ENCODE measurements at regions not wholly inside any gene's neighbourhood (a gene's known extent, or its start where the extent isn't known, plus 50 kb on each side); places are given as distances from the start of the nearest gene placed in this dataset.

DNA sequence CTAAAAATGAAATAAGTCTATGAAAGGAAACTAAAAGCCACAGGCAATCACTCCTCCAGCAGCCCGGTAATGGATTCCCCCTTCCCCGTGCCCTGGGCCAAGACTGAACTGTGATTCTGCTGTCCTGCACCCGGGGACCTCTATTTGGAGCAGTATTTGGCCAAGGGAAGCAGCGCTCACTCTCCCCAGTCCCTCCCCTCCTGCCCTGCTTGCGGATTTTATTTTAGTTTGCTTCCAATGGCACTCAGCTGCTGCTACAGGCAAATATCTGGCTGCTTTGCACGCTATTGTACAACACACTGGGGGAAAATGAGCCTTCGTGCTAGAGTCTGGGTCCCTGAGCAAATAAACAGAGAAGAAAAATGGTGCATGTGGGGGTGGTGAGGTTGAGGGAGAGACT, 975.7 kb upstream of the RBFOX1 start:
- Mint-ChIP-seq H3K4me3 (no peak overlapping the region), H3K4me1 (no peaks in the 10 kb centered on the region)

DNA sequence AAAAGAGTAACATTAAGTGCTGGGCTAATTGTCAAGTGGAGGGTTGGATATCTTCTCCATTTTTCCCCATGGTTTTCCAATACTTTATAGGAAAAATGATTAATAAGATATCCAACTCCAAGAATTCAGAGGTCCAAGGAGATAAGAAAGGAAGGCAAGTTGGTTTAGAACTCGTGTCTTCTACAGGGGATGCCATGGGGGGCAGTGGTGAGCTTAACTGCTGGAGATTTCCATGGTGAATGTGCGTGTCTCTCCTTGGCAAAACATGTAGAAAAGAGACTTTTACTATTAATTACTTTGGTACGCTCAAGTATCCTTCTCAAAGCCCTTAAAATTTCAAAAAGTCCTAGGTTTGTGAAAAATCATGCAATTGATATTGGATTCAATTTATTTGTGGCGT, 982.9 kb upstream of the RBFOX1 start:
- Mint-ChIP-seq H3K9me3 (no peaks in the 10 kb centered on the region), H3K27ac (ENCODE audit: unreplicated experiment) (no peak overlapping the region), H3K4me3 (no peak overlapping the region), H3K36me3 (ENCODE audit: low read depth) (no peaks in the 10 kb centered on the region), H3K4me1 (no peaks in the 10 kb centered on the region), H3K27me3 (ENCODE audit: low read depth) (peaks cover 16% of the 10 kb centered on the region)
- TF ChIP-seq, protein P1, sequence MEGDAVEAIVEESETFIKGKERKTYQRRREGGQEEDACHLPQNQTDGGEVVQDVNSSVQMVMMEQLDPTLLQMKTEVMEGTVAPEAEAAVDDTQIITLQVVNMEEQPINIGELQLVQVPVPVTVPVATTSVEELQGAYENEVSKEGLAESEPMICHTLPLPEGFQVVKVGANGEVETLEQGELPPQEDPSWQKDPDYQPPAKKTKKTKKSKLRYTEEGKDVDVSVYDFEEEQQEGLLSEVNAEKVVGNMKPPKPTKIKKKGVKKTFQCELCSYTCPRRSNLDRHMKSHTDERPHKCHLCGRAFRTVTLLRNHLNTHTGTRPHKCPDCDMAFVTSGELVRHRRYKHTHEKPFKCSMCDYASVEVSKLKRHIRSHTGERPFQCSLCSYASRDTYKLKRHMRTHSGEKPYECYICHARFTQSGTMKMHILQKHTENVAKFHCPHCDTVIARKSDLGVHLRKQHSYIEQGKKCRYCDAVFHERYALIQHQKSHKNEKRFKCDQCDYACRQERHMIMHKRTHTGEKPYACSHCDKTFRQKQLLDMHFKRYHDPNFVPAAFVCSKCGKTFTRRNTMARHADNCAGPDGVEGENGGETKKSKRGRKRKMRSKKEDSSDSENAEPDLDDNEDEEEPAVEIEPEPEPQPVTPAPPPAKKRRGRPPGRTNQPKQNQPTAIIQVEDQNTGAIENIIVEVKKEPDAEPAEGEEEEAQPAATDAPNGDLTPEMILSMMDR (conservative IDR thresholded peaks at IDR 0.05), result no peak
- DNase-seq (ENCODE audit: low read depth, low spot score), result no peak

More for the DNA sequence above, 975.7 kb upstream of the RBFOX1 start:
- Mint-ChIP-seq H3K36me3 (ENCODE audit: low read depth) (no peaks in the 10 kb centered on the region), H3K27me3 (ENCODE audit: low read depth) (peaks cover 36% of the 10 kb centered on the region), H3K9me3 (no peaks in the 10 kb centered on the region), H3K27ac (ENCODE audit: unreplicated experiment) (no peak overlapping the region)
- TF ChIP-seq, protein P1 (conservative IDR thresholded peaks at IDR 0.05), result no peak
- DNase-seq (ENCODE audit: low read depth, low spot score), result no peak

DNA sequence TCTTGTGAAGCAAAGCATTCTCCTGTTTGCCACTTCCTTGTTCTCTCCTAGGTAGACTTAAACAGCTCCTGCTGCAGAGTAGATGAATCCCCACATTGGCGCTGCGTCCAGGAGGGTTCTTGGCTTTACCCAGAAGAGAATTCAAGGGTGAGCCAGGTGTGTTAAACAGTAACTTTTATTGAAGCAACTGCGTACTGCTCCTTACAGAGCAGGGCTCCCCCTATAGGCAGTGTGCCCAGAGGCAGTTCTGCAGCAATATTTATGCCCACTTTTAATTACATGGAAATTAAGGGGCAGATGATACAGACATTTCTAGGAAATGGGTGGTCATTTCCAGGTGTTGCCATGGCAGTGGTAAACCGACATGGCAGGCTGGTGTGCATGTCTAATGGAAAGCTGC, 987.6 kb upstream of the RBFOX1 start:
- Mint-ChIP-seq H3K36me3 (ENCODE audit: low read depth) (no peaks in the 10 kb centered on the region), H3K27ac (ENCODE audit: unreplicated experiment) (no peak overlapping the region), H3K4me3 (no peak overlapping the region), H3K9me3 (peaks cover 6% of the 10 kb centered on the region), H3K27me3 (ENCODE audit: low read depth) (peaks cover 15% of the 10 kb centered on the region), H3K4me1 (peaks cover 4% of the 10 kb centered on the region)
- DNase-seq (ENCODE audit: low read depth, low spot score), result no peak
- TF ChIP-seq, protein P1 (conservative IDR thresholded peaks at IDR 0.05), result peak; percentile 24

DNA sequence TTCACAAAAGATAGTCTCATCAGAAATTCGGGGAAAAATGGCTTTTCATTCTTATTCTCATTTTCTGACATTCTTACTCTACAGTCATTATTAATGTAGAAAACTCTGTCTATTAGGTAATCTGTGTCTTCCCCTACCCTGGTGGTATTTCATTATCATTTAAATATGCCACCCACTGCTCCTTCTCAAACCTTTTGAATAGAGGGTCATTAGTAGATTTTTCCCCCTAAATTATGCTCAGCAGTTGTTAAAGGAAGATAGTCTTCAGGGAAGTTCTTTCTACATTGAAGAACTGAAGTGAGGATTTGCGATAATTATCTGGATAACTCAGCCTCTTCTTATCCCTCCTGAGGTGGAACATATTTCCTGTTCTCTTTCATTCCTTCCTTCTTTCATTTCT, 989.5 kb upstream of the RBFOX1 start:
- Mint-ChIP-seq H3K4me1 (peaks cover 4% of the 10 kb centered on the region), H3K36me3 (ENCODE audit: low read depth) (peaks cover 2% of the 10 kb centered on the region), H3K9me3 (peaks cover 7% of the 10 kb centered on the region), H3K27ac (ENCODE audit: unreplicated experiment) (no peak overlapping the region), H3K27me3 (ENCODE audit: low read depth) (peaks cover 16% of the 10 kb centered on the region), H3K4me3 (no peak overlapping the region)
- no peak for DNase-seq (ENCODE audit: low read depth, low spot score)
- TF ChIP-seq, protein P1 (conservative IDR thresholded peaks at IDR 0.05), result no peak

DNA sequence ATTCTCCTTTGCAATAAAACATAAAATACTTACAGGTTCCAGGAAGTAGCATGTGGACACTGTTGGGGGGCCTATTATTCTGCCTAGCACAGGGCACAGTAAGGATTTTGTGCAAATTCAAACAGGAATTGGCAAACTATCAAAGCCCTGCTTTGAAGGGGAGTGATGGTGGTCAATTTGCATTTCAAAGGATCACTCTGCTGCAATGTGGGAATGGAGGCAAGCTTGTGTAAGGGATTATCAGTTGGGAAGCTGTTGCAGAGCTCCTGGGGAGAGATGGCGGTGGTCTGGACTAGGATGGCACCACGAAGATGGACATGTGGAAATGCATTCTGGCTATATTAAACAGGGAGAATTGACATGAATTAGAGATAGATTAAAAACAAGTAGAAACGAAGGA, 990.7 kb upstream of the RBFOX1 start:
- Mint-ChIP-seq H3K36me3 (ENCODE audit: low read depth) (peaks cover 2% of the 10 kb centered on the region), H3K4me1 (peaks cover 4% of the 10 kb centered on the region), H3K9me3 (peaks cover 7% of the 10 kb centered on the region), H3K27ac (ENCODE audit: unreplicated experiment) (no peak overlapping the region), H3K27me3 (ENCODE audit: low read depth) (peaks cover 14% of the 10 kb centered on the region), H3K4me3 (no peak overlapping the region)
- TF ChIP-seq, protein P1 (conservative IDR thresholded peaks at IDR 0.05), result no peak
- no peak for DNase-seq (ENCODE audit: low read depth, low spot score)

DNA sequence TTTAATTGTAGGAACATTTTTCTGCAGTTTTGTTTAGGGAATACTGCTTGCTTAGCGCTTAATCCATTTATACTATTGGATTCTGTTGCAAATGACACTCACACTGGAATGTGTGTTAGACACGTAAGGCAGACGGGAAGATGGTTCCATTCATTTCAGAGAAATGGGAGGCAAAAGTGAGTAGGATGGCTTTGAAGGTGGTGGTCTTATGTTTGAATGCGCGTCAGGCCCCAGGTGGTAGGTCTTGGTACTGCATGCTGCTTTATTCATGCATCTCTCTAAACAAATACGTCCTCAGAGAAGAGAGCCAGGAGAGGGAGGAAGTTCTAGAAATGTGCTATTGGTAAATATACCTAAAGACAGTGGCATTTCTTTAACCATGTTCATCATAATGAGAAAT, 997.6 kb upstream of the RBFOX1 start:
- Mint-ChIP-seq H3K36me3 (ENCODE audit: low read depth) (peaks cover 2% of the 10 kb centered on the region), H3K9me3 (peaks cover 2% of the 10 kb centered on the region), H3K27me3 (ENCODE audit: low read depth) (peaks cover 7% of the 10 kb centered on the region), H3K4me1 (no peaks in the 10 kb centered on the region), H3K27ac (ENCODE audit: unreplicated experiment) (no peak overlapping the region), H3K4me3 (no peak overlapping the region)
- peak; percentile 40 for DNase-seq (ENCODE audit: low read depth, low spot score)
- TF ChIP-seq, protein P1 (conservative IDR thresholded peaks at IDR 0.05), result peak; percentile 66
